ENCODE measurements at regions not wholly inside any gene's neighbourhood (a gene's known extent, or its start where the extent isn't known, plus 50 kb on each side); places are given as distances from the start of the nearest gene placed in this dataset.

DNA sequence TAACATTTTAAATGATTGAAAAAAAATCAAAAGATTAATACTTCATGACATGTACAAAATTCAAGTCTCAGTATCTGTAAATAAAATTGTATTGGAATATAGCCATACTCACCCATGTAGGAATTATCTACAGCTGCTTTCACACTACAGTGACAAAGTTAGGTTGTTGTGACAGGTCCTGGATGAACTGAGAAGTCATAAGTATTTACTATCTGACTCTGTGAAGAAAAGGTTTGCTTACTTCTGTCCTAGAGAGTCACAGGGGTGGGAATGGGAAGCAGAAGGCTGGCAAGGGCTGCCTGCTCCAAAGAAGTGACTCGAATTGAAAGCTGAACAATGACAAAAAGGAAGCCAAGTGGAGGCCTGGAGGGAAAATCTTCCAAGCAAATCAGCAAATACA is 155.2 kb downstream of the SLC30A10 start:
- no peak for DNase-seq (ENCODE audit: low read depth, low spot score)

DNA sequence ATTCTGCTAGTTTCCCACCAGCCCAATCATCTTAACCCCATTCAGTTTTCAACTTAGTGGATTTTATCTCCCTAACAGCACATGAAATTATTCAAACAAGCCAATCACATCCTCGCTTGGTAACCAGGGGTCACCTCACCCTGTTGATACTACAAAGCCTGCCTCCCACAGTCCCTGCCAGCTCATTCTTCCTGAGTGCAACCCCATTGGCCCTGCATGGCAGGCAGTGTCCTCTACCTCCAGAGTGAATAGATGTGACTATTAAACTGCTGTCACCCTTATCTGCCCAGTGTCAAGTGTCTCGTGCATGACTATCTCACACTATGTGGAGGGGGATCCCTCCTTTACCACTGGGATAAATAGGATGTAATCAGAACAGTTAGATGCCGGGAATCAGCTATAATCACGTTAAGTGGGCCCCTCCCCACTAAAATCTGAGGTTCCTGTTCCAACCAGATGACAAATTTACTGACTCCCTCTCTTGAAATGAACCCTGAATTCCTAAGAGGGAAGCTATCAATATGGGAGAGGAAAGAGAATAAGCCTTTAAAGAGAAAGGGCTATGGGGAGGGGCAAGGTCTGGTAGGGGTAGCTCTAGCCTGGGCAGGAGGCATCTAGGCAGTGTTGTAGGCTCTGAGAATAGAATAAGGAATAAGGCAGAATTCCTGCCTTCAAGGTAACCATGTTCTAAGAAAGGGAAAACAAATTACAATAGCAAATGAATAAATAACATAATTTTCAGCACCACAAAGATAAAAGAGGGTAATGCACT is 155.9 kb downstream of the SLC30A10 start:
- no peak for DNase-seq (ENCODE audit: low read depth, low spot score)

DNA sequence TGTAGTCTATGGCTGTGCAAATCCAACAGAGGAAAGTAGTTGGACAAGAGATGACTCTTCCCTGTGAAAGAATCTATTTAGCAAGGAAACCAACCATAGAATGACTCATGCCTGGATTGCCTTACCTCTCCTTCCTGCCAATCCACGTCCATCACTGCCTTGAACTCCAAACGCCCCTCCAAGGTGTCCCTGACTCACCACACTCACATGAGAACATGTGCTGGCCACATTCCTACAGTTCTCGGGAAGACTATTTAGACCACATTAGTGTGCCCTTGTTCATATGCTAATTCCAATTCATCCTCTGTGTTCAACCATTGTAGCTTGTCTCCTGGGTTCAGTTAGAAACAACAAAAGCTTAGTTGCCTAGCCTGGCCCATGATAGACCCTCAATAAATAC is 157.3 kb downstream of the SLC30A10 start:
- DNase-seq (ENCODE audit: low read depth, low spot score): peak; percentile 52

DNA sequence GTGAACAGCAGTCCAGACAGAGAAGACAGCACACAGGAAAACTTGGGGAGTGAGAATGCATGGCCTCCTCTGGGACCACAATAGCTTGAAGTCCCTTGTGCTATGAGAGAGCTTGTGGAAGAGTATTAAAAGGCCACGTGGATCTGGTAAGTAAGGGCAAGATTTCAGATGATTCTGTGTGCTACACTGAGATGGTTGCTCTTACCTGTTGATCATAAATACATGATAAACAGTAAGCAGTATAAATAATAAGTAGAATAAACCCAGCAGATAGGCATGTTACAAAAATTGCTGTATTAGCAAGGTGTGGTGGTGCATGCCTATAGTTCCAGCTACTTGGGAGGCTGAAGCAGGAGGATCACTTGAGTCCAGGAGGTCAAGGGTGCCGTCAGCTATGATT is 150.4 kb upstream of the ZC3H11B start:
- no peak for DNase-seq (ENCODE audit: low read depth, low spot score)

DNA sequence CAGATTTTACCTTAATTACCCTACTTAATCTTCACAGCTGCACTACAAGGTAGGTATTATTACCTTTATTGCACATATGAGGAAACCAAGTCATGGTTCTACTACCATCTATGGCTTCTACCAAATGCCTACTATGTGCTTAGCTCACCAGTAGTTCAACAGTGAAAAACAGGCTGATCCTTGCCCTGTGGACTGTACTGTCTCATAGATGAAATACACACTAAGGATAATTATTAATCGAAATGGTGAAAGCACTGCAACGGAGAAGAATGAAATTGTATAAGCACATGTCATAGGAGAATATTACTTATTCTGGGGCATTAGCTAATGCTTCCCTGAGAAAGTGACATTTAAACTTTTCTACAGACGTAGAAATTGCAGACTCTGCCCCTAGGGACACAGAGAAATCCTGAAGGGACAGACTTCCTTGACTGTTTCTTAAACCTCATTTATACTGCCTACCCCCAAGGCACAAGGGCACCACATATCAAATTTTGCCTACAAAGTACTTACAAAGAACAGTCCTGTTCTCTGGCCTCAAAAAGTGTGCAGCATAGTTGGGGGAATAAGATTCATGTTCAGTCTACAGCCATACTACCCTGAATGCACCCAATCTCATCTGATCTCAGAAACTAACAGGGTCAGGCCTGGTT is 148.4 kb upstream of the ZC3H11B start:
- no peak for DNase-seq (ENCODE audit: low read depth, low spot score)

DNA sequence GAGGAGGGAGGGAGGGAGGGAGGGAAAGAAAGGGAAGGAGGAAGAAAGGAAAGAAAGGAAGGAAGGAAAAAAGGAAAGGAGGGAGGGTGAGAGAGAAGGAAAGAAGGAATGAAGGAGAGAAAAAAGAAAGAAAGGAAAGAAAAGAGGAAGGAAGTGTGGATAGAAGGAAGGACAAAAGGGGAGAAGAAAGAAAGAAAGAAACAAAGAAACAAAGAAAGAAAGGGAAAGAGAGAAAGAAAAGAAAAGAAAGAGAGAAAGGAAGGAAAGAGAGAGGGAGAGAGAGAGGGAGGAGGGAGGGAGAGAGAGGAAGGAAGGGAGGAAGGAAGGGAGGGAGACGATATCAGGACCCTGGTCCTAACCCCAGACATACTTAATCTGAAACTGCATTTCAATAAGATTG is 146.2 kb upstream of the ZC3H11B start:
- DNase-seq (ENCODE audit: low read depth, low spot score): no peak

DNA sequence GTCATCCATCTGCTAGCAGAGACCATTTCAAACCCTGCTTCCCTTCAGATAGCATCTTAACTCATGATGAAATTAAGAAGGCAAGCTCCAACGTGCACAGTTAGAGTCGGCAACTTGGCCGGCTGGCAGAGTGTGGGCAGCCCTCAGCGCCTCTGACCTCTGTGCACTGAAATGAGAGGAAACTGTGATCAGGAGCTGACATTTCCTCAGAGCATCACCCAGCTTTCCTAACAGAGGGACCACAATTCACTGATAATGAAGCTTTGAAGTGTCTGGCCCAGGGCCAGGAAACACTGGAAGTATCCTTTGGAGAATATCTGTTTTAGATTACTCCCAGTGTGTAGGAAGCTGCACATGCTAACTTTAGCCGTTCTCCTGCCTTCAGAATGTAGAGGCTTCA is 145.0 kb upstream of the ZC3H11B start:
- DNase-seq (ENCODE audit: low read depth, low spot score): peak; percentile 15

DNA sequence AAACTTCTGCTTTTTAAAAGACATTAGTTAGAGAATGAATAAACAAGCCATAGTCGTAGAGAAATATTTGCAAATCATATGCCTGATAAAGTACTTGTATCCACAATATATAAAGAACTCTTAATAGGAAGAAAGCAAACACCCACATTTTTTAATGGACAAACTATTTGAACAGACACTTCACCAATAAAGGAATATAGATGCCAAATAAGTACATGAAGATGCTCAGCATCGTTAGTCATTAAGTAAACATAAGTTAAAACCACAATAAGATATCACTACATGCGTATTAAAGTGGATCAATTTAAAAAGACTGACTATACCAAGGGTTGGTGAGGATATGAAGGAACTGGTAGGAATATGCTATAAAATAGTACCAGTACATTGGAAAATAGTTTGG is 142.3 kb upstream of the ZC3H11B start:
- no peak for DNase-seq (ENCODE audit: low read depth, low spot score)

DNA sequence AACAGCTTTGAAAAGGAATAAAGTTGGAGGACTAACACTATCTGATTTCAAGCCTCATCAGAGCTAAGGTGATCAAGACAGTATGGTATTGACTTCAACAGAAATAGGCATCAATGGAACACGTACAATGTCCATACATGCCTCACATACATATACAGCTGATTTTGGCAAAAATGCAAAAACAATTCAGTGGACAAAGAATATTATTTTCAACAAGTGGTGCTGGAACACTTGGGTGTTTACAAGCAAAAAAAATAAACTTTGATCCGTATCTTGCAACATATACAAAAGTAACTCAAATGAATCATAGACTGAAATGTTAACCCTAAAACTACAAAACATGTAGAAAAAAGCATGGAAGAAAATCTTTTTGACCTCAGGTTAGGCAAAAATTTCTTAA is 141.9 kb upstream of the ZC3H11B start:
- no peak for DNase-seq (ENCODE audit: low read depth, low spot score)

DNA sequence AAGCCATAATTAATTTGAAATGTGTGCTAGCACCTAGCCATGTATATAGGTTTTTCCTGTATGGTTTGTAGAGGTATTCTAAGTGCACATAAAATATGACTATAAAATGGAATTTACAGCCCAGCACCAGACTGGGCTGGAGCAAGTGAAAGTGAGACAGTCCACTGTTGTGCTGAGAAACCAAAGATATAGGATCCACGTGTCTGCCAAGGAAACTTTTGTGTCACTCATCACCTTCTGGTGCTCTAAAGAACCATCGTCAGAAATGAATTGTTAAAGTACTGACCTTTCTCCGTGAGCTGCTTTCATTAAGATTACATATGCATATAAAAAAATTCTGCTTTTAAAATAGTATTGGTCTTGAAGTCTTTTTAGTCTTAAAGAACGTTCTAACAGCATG is 141.0 kb upstream of the ZC3H11B start:
- no peak for DNase-seq (ENCODE audit: low read depth, low spot score)

DNA sequence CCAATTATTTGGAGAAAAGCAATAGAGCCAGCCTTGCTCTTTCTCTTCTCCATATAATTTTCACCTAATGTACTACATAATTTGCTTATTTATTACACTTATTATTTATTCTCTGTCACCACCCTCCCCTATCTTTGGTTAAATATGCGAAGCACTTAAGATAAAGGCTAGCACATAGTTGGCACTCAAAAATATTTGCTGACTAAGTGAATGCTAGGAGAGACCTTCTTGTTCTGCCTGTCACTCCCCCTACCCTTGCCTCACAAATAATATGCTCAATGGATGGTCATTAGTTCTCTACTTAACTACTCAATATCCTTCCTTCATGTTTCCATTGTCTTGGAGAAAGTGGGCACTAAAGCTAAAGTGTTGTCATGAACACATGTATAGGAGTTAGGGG is 139.7 kb upstream of the ZC3H11B start:
- DNase-seq (ENCODE audit: low read depth, low spot score): no peak

DNA sequence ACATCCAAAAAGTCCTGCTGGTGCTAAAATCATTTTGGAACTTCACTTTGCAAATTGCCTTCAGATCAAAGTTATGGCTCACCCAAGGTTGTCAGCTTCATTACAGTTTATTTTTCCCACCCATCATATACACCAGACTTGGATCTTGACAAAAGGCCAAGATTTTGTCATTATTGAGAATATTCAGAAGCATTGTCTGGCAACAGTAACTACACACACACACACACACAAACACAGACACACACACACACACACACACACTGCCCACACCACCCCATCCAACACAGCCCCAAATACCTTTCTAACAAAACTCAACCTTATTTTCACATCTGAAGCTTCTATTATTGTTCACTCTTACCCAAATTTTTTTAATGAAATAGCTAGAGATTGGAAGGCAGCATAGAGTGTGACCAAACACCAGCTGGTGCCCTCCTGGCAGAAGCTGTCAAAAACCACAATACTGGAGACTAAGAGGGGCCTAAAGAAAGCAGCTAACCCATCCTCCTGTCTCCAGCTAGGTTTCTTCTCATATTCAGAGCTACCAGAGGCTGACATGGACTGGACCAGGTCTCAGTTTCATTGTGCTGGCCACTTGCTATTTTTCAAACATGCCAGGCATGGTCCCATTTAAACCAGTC is 139.1 kb upstream of the ZC3H11B start:
- DNase-seq (ENCODE audit: low read depth, low spot score): no peak

DNA sequence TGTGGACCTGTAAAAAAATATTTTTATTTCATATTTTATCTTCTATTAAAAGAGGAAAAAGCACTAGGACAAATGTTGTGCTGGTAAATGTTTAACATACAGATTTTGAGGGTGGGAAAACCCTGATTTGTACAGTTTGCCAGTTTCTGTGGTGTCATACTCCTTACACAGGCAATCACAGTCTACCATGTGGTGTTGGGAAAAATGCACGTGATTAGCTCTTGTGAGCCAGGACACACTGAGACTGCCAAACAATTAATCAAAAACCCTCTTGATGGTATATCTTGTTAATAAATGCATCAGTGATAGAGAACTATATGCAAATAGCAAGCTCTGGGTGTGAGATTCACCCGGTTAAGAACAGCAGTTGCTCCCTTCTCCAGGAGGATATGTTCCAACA is 136.5 kb upstream of the ZC3H11B start:
- no peak for DNase-seq (ENCODE audit: low read depth, low spot score)

DNA sequence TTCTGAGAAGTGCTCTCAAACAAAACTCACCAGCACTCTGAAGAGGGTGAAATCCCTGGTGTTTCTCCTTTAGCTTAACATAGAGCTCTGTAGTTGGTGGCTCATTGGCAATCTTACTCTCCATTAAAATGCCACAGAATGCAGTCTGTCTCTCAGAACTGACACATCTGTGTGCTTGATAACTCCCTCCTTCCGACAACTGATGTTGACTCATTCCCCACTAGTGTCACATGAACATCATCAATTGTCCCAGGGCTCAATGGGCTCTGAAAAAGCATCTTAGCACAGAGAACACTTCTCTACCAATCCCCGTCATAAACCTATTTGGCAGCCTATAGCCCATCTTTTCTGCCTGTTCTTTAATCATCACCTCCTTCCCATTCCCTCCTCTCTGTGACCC is 133.2 kb upstream of the ZC3H11B start:
- DNase-seq (ENCODE audit: low read depth, low spot score): no peak

DNA sequence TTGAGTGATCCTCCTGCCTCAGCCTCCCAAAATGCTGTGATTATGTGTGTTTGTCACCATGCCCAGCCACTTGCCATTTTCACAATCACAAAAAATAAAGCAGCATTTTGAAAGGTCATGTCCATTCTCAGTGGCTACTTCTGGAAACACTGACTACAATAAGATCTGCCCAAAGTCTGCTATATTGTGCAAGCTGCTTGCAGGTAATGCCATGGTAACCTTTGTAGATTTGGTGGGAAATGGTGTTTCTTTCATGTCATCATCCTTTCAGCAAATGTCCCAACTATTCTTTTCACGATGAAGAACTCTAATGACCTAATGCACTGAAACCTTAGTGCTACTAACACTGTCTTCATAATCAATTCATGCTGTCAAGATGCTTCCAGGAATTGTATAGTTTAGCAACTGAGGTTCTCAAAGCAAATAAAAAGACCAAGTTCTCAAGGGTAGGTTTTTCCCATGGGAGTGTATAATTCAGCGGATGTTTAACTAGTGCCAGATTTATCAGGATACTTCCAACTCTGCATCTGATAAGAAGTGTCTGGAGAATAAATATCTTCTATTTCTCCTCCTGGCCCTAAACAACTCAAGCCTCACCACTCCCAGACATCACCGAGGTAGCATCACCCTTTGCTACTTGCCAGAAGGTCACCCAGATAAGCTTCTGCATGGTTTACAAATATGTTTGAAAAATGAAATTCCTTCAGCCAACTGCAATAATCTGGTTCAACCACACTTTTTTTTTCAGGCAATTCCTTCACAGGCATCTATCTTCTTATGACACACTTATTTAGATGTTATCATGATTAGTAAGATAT is 132.0 kb upstream of the ZC3H11B start:
- no peak for DNase-seq (ENCODE audit: low read depth, low spot score)

DNA sequence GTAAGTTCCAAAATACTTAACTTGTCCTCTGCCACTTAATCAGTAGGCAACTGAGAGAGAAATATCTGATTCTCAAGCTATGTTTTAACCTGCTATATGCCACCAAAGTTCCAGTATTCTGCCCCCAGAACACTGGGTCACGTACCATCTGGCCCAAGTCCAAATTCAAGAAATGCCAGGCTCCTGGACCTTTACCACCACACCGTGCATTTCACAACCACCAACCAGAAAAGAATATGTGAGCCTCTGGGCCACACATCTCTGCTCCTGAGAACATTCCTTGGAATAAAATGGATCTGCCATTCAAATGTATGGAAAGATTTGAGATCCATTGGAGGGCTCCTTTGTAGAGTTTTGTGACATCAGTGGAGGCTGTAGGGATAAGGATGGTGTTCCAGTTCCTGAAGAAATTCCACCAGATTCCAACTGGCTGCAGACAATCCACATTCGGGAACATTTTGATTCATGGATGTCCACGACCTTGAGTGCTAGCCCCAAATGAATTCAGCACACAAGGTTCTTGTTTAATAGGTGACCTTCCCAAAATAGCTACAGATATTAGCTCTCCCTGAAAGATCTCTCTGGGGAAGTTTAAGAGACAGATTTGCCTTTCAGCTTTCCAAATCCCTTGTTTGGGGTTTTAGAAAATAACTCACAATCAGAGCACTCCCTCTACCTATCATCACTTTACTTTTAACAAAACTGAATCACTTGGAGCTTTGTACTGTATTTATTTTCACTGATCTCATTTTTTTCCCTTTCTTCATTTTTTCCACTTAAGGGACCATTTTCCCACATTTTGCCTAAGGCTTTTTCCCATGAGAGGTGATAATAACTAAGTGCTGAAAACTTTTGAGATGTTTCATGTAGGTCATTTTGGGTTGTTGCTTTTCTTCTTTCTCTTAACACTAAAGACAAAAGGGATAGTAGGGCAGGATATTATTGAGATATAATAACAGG is 128.4 kb upstream of the ZC3H11B start:
- no peak for DNase-seq (ENCODE audit: low read depth, low spot score)

DNA sequence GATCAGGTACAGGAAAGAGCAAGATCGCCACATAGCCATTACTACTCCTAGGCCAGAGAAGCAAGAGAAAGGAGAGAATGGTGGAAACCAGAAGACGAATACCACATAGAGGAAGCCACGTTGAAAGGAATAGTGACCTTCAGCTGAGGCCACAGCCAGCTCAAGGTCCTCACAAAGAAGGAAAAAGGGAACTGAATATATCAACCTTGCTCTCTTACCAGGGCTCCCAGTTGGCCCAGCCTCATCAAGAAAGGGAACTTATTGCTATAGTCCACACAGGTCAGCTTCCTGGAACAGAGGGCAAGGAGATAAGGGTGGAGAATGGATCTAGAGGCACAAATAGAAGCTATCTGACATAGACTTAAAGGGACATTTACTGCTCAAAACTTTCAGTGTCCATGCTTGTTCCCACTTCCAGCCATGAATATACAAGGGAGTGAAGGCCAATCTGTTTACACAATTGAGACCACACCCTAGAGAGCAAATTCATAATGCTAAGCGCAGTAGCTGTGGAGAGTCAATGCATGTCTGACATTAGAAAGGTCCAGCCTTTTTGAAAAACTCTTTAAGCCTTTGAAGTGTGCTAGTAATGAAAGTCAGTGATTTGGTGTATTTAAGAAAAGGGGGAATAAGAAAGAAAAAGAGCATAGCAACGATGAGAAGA is 120.7 kb upstream of the ZC3H11B start:
- no peak for DNase-seq (ENCODE audit: low read depth, low spot score)

DNA sequence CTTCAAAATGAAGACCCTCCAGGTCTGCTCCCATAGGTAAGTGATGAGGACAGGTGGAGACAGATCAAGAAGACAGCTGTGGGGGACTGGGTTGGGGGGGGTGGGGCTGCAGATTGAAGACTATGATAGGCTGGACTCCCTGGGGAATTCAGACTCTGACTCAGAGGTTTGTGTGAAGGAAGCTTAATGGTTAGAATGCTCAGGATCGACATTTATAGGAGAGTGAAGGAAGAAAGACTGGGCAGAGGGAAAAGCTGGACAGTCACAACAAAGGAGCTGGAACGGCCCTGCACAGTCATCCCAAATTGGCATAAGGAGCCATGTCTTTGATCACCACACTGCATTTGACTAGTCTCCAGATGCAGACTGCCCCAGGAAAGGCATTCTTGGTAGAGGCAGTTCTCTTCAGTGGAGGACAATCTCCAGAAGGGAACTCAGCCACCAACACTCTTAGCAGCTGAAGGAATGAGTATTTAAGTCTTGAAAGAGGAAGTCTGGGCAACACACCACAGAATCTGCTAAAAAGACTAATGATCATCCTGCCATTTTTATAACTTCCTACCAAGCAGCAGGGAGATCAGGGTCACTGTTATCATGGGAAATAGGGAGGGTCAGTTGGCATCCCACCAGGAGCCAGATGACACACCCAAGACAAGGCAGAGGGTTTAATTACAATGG is 120.0 kb upstream of the ZC3H11B start:
- no peak for DNase-seq (ENCODE audit: low read depth, low spot score)

DNA sequence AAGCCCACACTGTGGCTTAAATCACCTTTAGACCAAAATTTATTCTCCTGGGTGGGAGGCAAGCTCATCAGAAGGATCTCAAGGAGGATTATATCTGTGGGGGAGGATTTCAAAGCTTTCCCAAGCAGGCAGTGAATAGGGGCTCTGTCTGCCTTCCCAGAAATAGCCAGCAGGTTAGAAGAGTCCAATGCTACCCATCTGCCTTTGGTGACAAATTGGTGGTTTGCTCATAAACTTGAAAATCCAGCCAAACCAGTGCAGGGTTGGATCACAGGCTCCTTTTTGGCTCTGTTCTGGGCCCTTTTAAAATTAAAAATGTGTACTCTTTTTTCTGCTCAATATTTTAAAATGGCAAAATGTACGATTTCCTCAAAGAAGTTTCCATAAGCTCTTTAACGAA is 118.9 kb upstream of the ZC3H11B start:
- DNase-seq (ENCODE audit: low read depth, low spot score): peak; percentile 34
